Stimulated activated CD4-positive, alpha-beta T cell treated with anti-CD3 and anti-CD28 coated beads, Interleukin-15, amount 100 ng/mL, for 24 hours (primary cell): ENCODE measurements at regions not wholly inside any gene's neighbourhood (a gene's known extent, or its start where the extent isn't known, plus 50 kb on each side); places are given as distances from the start of the nearest gene placed in this dataset.
A peak's percentile ranks its signal among the peaks of the same experiment; 100 is the strongest.

Experiments used
- DNase-seq: peaks from one replicate; pipeline ENCODE4 v3.0.0-alpha.2; 2020

GRCh38 chr4:36494016-36494415, 212.6 kb downstream of the DTHD1 start:
- DNase-seq = no peak

- no peak for DNase-seq
Observed at GRCh38 chr4:36494747-36495146, 213.3 kb downstream of the DTHD1 start.

GRCh38 chr4:36502350-36502749, 220.9 kb downstream of the DTHD1 start:
- DNase-seq = no peak

GRCh38 chr4:36508394-36508793, 227.0 kb downstream of the DTHD1 start:
- no peak for DNase-seq

- no peak for DNase-seq
Observed at GRCh38 chr4:36509845-36510244, 228.4 kb downstream of the DTHD1 start.

- no peak for DNase-seq
Observed at GRCh38 chr4:36511785-36512184, 230.4 kb downstream of the DTHD1 start.

- DNase-seq = no peak
Observed at GRCh38 chr4:36516522-36517095, 235.2 kb downstream of the DTHD1 start.

GRCh38 chr4:36523182-36523581, 241.8 kb downstream of the DTHD1 start:
- no peak for DNase-seq

GRCh38 chr4:36532670-36533379, 251.4 kb downstream of the DTHD1 start:
- DNase-seq = no peak

GRCh38 chr4:36533944-36534343, 252.5 kb downstream of the DTHD1 start:
- DNase-seq = no peak

- DNase-seq = no peak
Observed at GRCh38 chr4:36547383-36547782, 266.0 kb downstream of the DTHD1 start.

GRCh38 chr4:36549252-36549651, 267.8 kb downstream of the DTHD1 start:
- no peak for DNase-seq

- no peak for DNase-seq
Observed at GRCh38 chr4:36549992-36550391, 268.6 kb downstream of the DTHD1 start.

GRCh38 chr4:36551697-36552214, 270.3 kb downstream of the DTHD1 start:
- peak; percentile 39 for DNase-seq

- DNase-seq = no peak
Observed at GRCh38 chr4:36553029-36553428, 271.6 kb downstream of the DTHD1 start.

- no peak for DNase-seq
Observed at GRCh38 chr4:36553453-36553852, 272.0 kb downstream of the DTHD1 start.

- no peak for DNase-seq
Observed at GRCh38 chr4:36556984-36557383, 275.6 kb downstream of the DTHD1 start.

- DNase-seq = no peak
Observed at GRCh38 chr4:36568575-36568974, 287.2 kb downstream of the DTHD1 start.

GRCh38 chr4:36573441-36573840, 292.0 kb downstream of the DTHD1 start:
- DNase-seq = no peak

- DNase-seq = no peak
Observed at GRCh38 chr4:36574816-36575215, 293.4 kb downstream of the DTHD1 start.

GRCh38 chr4:36582198-36582597, 300.8 kb downstream of the DTHD1 start:
- no peak for DNase-seq

- DNase-seq = no peak
Observed at GRCh38 chr4:36587909-36588472, 306.6 kb downstream of the DTHD1 start.

- DNase-seq = no peak
Observed at GRCh38 chr4:36590343-36590742, 308.9 kb downstream of the DTHD1 start.

- no peak for DNase-seq
Observed at GRCh38 chr4:36601864-36602495, 320.6 kb downstream of the DTHD1 start.
